ENCODE measurements at regions not wholly inside any gene's neighbourhood (a gene's known extent, or its start where the extent isn't known, plus 50 kb on each side); places are given as distances from the start of the nearest gene placed in this dataset.

GRCh38 chr5:2902186-2902585 is 150.7 kb upstream of the IRX2 start:
- Histone ChIP-seq H3K36me3 (no peaks in the 10 kb centered on the region), H3K9me3 (peaks cover 0 to 9% of the 10 kb centered on the region in 2 donors), H3K27ac (no peak overlapping the region), H3K4me1 (no peaks in the 10 kb centered on the region), H3K4me3 (no peak overlapping the region), H3K27me3 (peaks cover 0 to 7% of the 10 kb centered on the region in 2 donors)
- intact Hi-C loops (cut with DNase I; ENCODE audit: low total_unique reads) = no loop called here
- TF ChIP-seq CTCF (IDR thresholded peaks at IDR 0.05) (no peak), POLR2AphosphoS5 (IDR thresholded peaks at IDR 0.05) (no peak), POLR2A (IDR thresholded peaks at IDR 0.05) (no peak)
- DNase-seq (ENCODE audit: low spot score in 2 of 2) = no peak

GRCh38 chr5:2901511-2901910 is 150.0 kb upstream of the IRX2 start:
- no peak overlapping the region for H3K4me3 ChIP-seq
- H3K27ac ChIP-seq = no peak overlapping the region
- no peaks in the 10 kb centered on the region for H3K4me1 ChIP-seq
- intact Hi-C loops (cut with DNase I; ENCODE audit: low total_unique reads) = no loop called here
- no peak for TF ChIP-seq CTCF (IDR thresholded peaks at IDR 0.05)
- TF ChIP-seq POLR2A (IDR thresholded peaks at IDR 0.05) = no peak
- no peak for TF ChIP-seq POLR2AphosphoS5 (IDR thresholded peaks at IDR 0.05)
- no peak for DNase-seq (ENCODE audit: low spot score in 2 of 2)
- no peaks in the 10 kb centered on the region for H3K36me3 ChIP-seq
- peaks cover 0 to 9% of the 10 kb centered on the region in 2 donors for H3K9me3 ChIP-seq
- peaks cover 0 to 7% of the 10 kb centered on the region in 2 donors for H3K27me3 ChIP-seq

GRCh38 chr5:2901096-2901495 is 149.6 kb upstream of the IRX2 start:
- Histone ChIP-seq H3K4me1 (no peaks in the 10 kb centered on the region), H3K27ac (no peak overlapping the region), H3K9me3 (peaks cover 0 to 9% of the 10 kb centered on the region in 2 donors), H3K27me3 (peaks cover 0 to 7% of the 10 kb centered on the region in 2 donors), H3K36me3 (no peaks in the 10 kb centered on the region), H3K4me3 (no peak overlapping the region)
- intact Hi-C loops (cut with DNase I; ENCODE audit: low total_unique reads) = no loop called here
- TF ChIP-seq POLR2AphosphoS5 (IDR thresholded peaks at IDR 0.05) (no peak), POLR2A (IDR thresholded peaks at IDR 0.05) (no peak), CTCF (IDR thresholded peaks at IDR 0.05) (no peak)
- no peak for DNase-seq (ENCODE audit: low spot score in 2 of 2)

- DNase-seq (ENCODE audit: low spot score in 2 of 2) = no peak
- no peaks in the 10 kb centered on the region for H3K4me1 ChIP-seq
Observed at GRCh38 chr5:2900360-2900759, 148.9 kb upstream of the IRX2 start.

GRCh38 chr5:2899311-2899710 is 147.8 kb upstream of the IRX2 start:
- no peak overlapping the region for H3K4me3 ChIP-seq
- H3K36me3 ChIP-seq = no peaks in the 10 kb centered on the region
- H3K27ac ChIP-seq = no peak overlapping the region
- intact Hi-C loops (cut with DNase I; ENCODE audit: low total_unique reads) = no loop called here
- peaks cover 0 to 6% of the 10 kb centered on the region in 2 donors for H3K27me3 ChIP-seq
- DNase-seq (ENCODE audit: low spot score in 2 of 2) = no peak
- no peak for TF ChIP-seq POLR2A (IDR thresholded peaks at IDR 0.05)
- TF ChIP-seq POLR2AphosphoS5 (IDR thresholded peaks at IDR 0.05) = no peak
- TF ChIP-seq CTCF (IDR thresholded peaks at IDR 0.05) = no peak
- no peaks in the 10 kb centered on the region for H3K4me1 ChIP-seq
- H3K9me3 ChIP-seq = peaks cover 0 to 9% of the 10 kb centered on the region in 2 donors

More at GRCh38 chr5:2900360-2900759, 148.9 kb upstream of the IRX2 start:
- H3K27ac ChIP-seq = no peak overlapping the region
- TF ChIP-seq POLR2AphosphoS5 (IDR thresholded peaks at IDR 0.05) (no peak), CTCF (IDR thresholded peaks at IDR 0.05) (no peak)
- peaks cover 0 to 7% of the 10 kb centered on the region in 2 donors for H3K27me3 ChIP-seq
- H3K36me3 ChIP-seq = no peaks in the 10 kb centered on the region
- no peak overlapping the region for H3K4me3 ChIP-seq
- intact Hi-C loops (cut with DNase I; ENCODE audit: low total_unique reads) = no loop called here
- H3K9me3 ChIP-seq = peaks cover 0 to 9% of the 10 kb centered on the region in 2 donors

Measured in breast epithelium (tissue), 4 donors.